Immature natural killer cell (primary cell): ENCODE measurements at regions not wholly inside any gene's neighbourhood (a gene's known extent, or its start where the extent isn't known, plus 50 kb on each side); places are given as distances from the start of the nearest gene placed in this dataset.

ENCODE experiments used
- DNase-seq, 3 donors: peaks; one replicate each; pipeline ENCODE4 v3.0.0; 2022; ENCODE audit warnings: mixed read lengths in 1 of 3
- H3K27ac Mint-ChIP-seq, 6 donors: one replicate each; pipeline ENCODE4 v1.8.0; 2020; ENCODE audit warnings: mixed read lengths in 6 of 6, mild to moderate bottlenecking in 5 of 6, inconsistent platforms in 4 of 6, moderate library complexity in 3 of 6
- H3K27me3 Mint-ChIP-seq, 3 donors: one replicate each; pipeline ENCODE4 v1.8.0; 2020 to 2021; ENCODE audit warnings: low read depth in 3 of 3, mild to moderate bottlenecking in 3 of 3, mixed read lengths in 3 of 3, moderate library complexity in 3 of 3, inconsistent platforms in 1 of 3
- H3K36me3 Mint-ChIP-seq, 3 donors: one replicate each; pipeline ENCODE4 v1.8.0; 2020; ENCODE audit warnings: mixed read lengths in 3 of 3, inconsistent platforms in 2 of 3, mild to moderate bottlenecking in 2 of 3
- H3K4me1 Mint-ChIP-seq, 2 donors: one replicate each; pipeline ENCODE4 v1.8.0; 2020; ENCODE audit warnings: inconsistent platforms in 2 of 2, mild to moderate bottlenecking in 2 of 2, mixed read lengths in 2 of 2, moderate library complexity in 1 of 2
- H3K4me3 Mint-ChIP-seq, 5 donors: one replicate each; pipeline ENCODE4 v1.8.0; 2020; ENCODE audit warnings: mild to moderate bottlenecking in 5 of 5, mixed read lengths in 5 of 5, inconsistent platforms in 3 of 5, moderate library complexity in 3 of 5
- H3K9me3 Mint-ChIP-seq, 6 donors: one replicate each; pipeline ENCODE4 v1.8.0; 2020; ENCODE audit warnings: mild to moderate bottlenecking in 6 of 6, mixed read lengths in 6 of 6, inconsistent platforms in 4 of 6, moderate library complexity in 3 of 6

GRCh38 chr14:98798099-98798498, 473.9 kb downstream of the BCL11B start:
- no peaks in the 10 kb centered on the region for H3K4me1 Mint-ChIP-seq
- H3K9me3 Mint-ChIP-seq = peaks cover 0 to 11% (median 6%) of the 10 kb centered on the region in 6 donors
- H3K27ac Mint-ChIP-seq = no peak overlapping the region
- no peak overlapping the region for H3K4me3 Mint-ChIP-seq
- H3K36me3 Mint-ChIP-seq = peaks cover 0 to 5% (median 0%) of the 10 kb centered on the region in 3 donors
- peaks cover 3 to 19% (median 8%) of the 10 kb centered on the region in 3 donors for H3K27me3 Mint-ChIP-seq
- DNase-seq = no peak

- Mint-ChIP-seq H3K4me3 (no peak overlapping the region), H3K4me1 (no peaks in the 10 kb centered on the region), H3K27me3 (peaks cover 3 to 17% (median 8%) of the 10 kb centered on the region in 3 donors), H3K9me3 (peaks cover 0 to 2% (median 0%) of the 10 kb centered on the region in 6 donors), H3K36me3 (no peaks in the 10 kb centered on the region), H3K27ac (no peak overlapping the region)
- no peak for DNase-seq
Observed at GRCh38 chr14:98799891-98800290, 472.1 kb downstream of the BCL11B start.

DNA sequence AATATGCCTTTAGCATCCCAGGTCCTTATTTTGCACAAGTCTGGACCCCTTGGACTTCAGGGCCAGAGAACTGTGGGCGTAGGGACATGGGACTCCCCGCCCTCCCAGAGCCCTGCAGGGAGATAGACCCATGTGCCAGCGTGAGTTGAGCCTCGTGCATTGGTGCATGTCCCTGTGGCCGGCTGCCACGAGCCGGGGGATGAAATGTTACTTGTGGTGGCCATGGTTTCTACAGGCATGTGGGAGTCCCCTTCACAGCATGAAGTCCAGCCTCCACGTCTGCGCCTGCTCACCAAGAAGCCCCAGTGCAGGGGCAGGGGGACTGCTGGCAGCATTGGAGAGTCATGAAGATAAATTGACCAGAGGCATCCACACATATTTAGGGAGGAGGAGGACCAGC, 470.0 kb downstream of the BCL11B start:
- DNase-seq = no peak
- H3K9me3 Mint-ChIP-seq = peaks cover 0 to 2% (median 0%) of the 10 kb centered on the region in 6 donors
- no peaks in the 10 kb centered on the region for H3K4me1 Mint-ChIP-seq
- H3K27ac Mint-ChIP-seq = no peak overlapping the region
- no peaks in the 10 kb centered on the region for H3K36me3 Mint-ChIP-seq
- H3K27me3 Mint-ChIP-seq = peaks cover 3 to 16% (median 3%) of the 10 kb centered on the region in 3 donors
- H3K4me3 Mint-ChIP-seq = no peak overlapping the region

- Mint-ChIP-seq H3K4me1 (no peaks in the 10 kb centered on the region), H3K27ac (no peak overlapping the region), H3K9me3 (peaks cover 0 to 2% (median 0%) of the 10 kb centered on the region in 6 donors), H3K4me3 (no peak overlapping the region), H3K27me3 (peaks cover 0 to 17% (median 3%) of the 10 kb centered on the region in 3 donors), H3K36me3 (no peaks in the 10 kb centered on the region)
- no peak for DNase-seq
Observed at GRCh38 chr14:98803196-98803595, 468.8 kb downstream of the BCL11B start.

GRCh38 chr14:98808494-98809407, 463.2 kb downstream of the BCL11B start:
- H3K4me3 Mint-ChIP-seq = no peak overlapping the region

GRCh38 chr14:98816195-98816594, 455.8 kb downstream of the BCL11B start:
- Mint-ChIP-seq H3K4me1 (no peaks in the 10 kb centered on the region), H3K27me3 (peaks cover 1 to 29% (median 14%) of the 10 kb centered on the region in 3 donors), H3K36me3 (peaks cover 0 to 3% (median 0%) of the 10 kb centered on the region in 3 donors), H3K9me3 (no peaks in the 10 kb centered on the region), H3K27ac (no peak overlapping the region), H3K4me3 (no peak overlapping the region)
- DNase-seq = no peak

More at GRCh38 chr14:98808494-98809407, 463.2 kb downstream of the BCL11B start:
- DNase-seq = no peak
- no peak overlapping the region for H3K27ac Mint-ChIP-seq
- H3K27me3 Mint-ChIP-seq = peaks cover 2 to 19% (median 7%) of the 10 kb centered on the region in 3 donors
- H3K4me1 Mint-ChIP-seq = no peaks in the 10 kb centered on the region
- H3K36me3 Mint-ChIP-seq = no peaks in the 10 kb centered on the region
- H3K9me3 Mint-ChIP-seq = peaks cover 0 to under 1% (median 0%) of the 10 kb centered on the region in 6 donors

DNA sequence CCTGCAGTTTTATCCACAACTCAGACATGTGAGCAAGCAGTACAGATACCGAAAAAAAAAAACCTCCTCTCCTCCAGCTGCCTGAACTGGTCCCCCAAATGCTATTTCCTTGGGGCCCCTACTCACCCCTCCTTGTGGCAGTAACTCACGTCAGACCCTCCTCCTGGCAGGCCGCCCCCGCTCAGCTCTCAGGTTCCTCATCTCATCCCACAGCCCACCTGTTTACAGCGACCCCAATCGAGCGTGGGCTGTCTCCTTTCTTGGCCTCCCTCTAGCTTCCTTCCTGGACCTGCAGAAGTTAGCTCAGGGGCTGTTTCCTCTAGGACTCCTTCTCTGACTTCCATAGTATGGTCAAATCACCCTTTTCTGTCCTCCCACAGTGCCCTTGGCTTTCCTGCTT, 455.3 kb downstream of the BCL11B start:
- H3K27ac Mint-ChIP-seq = no peak overlapping the region
- H3K4me3 Mint-ChIP-seq = no peak overlapping the region
- H3K27me3 Mint-ChIP-seq = peaks cover 1 to 31% (median 11%) of the 10 kb centered on the region in 3 donors

GRCh38 chr14:98819132-98819866, 452.7 kb downstream of the BCL11B start:
- Mint-ChIP-seq H3K9me3 (peaks cover 0 to 2% (median 0%) of the 10 kb centered on the region in 6 donors), H3K36me3 (peaks cover 0 to 3% (median 0%) of the 10 kb centered on the region in 3 donors), H3K4me3 (no peak overlapping the region), H3K4me1 (no peaks in the 10 kb centered on the region), H3K27ac (no peak overlapping the region), H3K27me3 (peaks cover 1 to 23% (median 11%) of the 10 kb centered on the region in 3 donors)
- no peak for DNase-seq

More for the DNA sequence above, 455.3 kb downstream of the BCL11B start:
- Mint-ChIP-seq H3K36me3 (peaks cover 0 to 3% (median 0%) of the 10 kb centered on the region in 3 donors), H3K9me3 (peaks cover 0 to 1% (median 0%) of the 10 kb centered on the region in 6 donors), H3K4me1 (no peaks in the 10 kb centered on the region)
- no peak for DNase-seq

GRCh38 chr14:98819867-98820206, 452.2 kb downstream of the BCL11B start:
- peaks cover 0 to 3% (median 0%) of the 10 kb centered on the region in 3 donors for H3K36me3 Mint-ChIP-seq
- no peaks in the 10 kb centered on the region for H3K4me1 Mint-ChIP-seq
- no peak overlapping the region for H3K4me3 Mint-ChIP-seq
- peaks cover 4 to 18% (median 11%) of the 10 kb centered on the region in 3 donors for H3K27me3 Mint-ChIP-seq
- no peak overlapping the region for H3K27ac Mint-ChIP-seq
- peaks cover 0 to 2% (median 0%) of the 10 kb centered on the region in 6 donors for H3K9me3 Mint-ChIP-seq
- DNase-seq = no peak

- no peaks in the 10 kb centered on the region for H3K36me3 Mint-ChIP-seq
- no peak overlapping the region for H3K27ac Mint-ChIP-seq
- no peak overlapping the region for H3K4me3 Mint-ChIP-seq
- H3K9me3 Mint-ChIP-seq = peaks cover 0 to 2% (median 0%) of the 10 kb centered on the region in 6 donors
- H3K4me1 Mint-ChIP-seq = no peaks in the 10 kb centered on the region
- DNase-seq = no peak
- peaks cover 3 to 11% (median 8%) of the 10 kb centered on the region in 3 donors for H3K27me3 Mint-ChIP-seq
Observed at GRCh38 chr14:98822917-98823316, 449.1 kb downstream of the BCL11B start.

GRCh38 chr14:98826618-98827017, 445.4 kb downstream of the BCL11B start:
- Mint-ChIP-seq H3K27ac (no peak overlapping the region), H3K4me3 (no peak overlapping the region), H3K27me3 (peaks cover 3 to 10% (median 7%) of the 10 kb centered on the region in 3 donors), H3K9me3 (peaks cover 0 to 2% (median 0%) of the 10 kb centered on the region in 6 donors), H3K36me3 (no peaks in the 10 kb centered on the region), H3K4me1 (no peaks in the 10 kb centered on the region)
- no peak for DNase-seq

GRCh38 chr14:98834119-98834518, 437.9 kb downstream of the BCL11B start:
- no peak overlapping the region for H3K4me3 Mint-ChIP-seq
- H3K27ac Mint-ChIP-seq = no peak overlapping the region
- no peaks in the 10 kb centered on the region for H3K36me3 Mint-ChIP-seq
- H3K27me3 Mint-ChIP-seq = peaks cover 0 to 14% (median 6%) of the 10 kb centered on the region in 3 donors
- no peak for DNase-seq
- H3K9me3 Mint-ChIP-seq = no peaks in the 10 kb centered on the region
- H3K4me1 Mint-ChIP-seq = no peaks in the 10 kb centered on the region

GRCh38 chr14:98835051-98835824, 436.8 kb downstream of the BCL11B start:
- H3K27ac Mint-ChIP-seq = no peak overlapping the region
- no peaks in the 10 kb centered on the region for H3K4me1 Mint-ChIP-seq
- H3K9me3 Mint-ChIP-seq = no peaks in the 10 kb centered on the region
- no peak overlapping the region for H3K4me3 Mint-ChIP-seq
- DNase-seq = no peak
- no peaks in the 10 kb centered on the region for H3K36me3 Mint-ChIP-seq
- peaks cover 2 to 18% (median 6%) of the 10 kb centered on the region in 3 donors for H3K27me3 Mint-ChIP-seq
